Fibroblast of skin of right quadriceps (primary cell): ENCODE measurements at regions not wholly inside any gene's neighbourhood (a gene's known extent, or its start where the extent isn't known, plus 50 kb on each side); places are given as distances from the start of the nearest gene placed in this dataset.

Experiments used
- DNase-seq: peaks from one replicate; pipeline ENCODE4 v3.0.0-alpha.2; 2013

GRCh38 chr15:77818484-77819047, 185.9 kb upstream of the LINGO1 start:
- DNase-seq = no peak

- no peak for DNase-seq
Observed at GRCh38 chr15:77817434-77817833, 184.7 kb upstream of the LINGO1 start.

- no peak for DNase-seq
Observed at GRCh38 chr15:77816983-77817382, 184.3 kb upstream of the LINGO1 start.

DNA sequence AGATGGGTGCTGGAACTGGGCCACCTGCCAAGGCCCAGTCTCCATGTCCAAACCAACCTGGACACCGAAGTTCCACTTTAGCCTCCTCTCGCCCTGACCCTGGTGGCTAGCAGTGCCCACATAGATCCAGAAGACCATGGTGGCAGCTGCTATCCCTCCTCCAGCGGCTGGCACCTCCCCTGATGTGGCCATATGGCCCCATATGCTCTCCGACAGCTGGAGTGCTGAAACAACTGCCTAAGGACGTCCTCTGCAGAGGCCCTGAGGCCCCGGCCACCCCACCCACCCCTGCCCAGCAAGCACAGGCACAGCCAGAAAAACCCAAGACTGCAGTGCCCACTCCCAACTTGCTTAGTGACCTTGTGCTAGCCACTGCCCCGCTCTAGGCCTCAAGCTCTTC, 182.3 kb upstream of the LINGO1 start:
- no peak for DNase-seq

DNA sequence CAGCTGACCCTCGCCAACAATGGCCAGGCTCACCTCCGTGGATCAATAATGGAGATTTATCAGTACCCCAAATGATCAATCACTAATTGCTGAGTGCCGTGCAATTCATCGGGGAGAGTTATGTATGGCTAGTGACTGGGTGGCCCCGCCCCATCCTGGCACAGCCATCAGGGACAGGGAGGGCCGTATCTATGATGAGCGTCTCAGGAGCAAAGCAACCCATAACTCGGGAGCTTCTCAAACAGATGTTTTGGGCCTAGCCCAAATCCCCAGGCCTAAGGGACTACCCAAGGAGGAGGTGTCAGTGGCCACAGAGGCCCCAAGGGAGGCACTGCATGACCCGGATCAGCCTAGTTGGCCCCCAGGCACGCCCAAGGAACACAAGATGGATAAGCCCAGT, 180.0 kb upstream of the LINGO1 start:
- no peak for DNase-seq

DNA sequence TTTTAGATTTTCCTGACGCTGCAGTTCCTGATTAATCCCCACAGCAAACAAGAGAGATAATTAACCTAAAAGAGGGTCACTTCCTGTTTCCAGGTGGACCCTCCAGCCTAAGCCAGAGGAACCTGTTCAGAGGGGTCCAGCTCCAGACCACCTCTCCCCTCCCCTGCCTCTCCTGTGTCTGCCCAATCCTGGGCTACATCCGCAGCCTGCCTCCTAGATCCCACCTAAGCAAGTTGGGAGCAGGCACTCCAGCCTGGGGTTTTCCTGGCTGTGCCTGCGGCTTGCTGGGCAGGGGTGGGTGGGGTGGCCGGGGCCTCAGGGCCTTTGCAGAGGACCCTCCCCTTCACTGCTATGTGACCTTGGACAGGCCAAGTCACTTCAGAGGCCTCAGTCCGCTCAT, 178.6 kb upstream of the LINGO1 start:
- DNase-seq = no peak

DNA sequence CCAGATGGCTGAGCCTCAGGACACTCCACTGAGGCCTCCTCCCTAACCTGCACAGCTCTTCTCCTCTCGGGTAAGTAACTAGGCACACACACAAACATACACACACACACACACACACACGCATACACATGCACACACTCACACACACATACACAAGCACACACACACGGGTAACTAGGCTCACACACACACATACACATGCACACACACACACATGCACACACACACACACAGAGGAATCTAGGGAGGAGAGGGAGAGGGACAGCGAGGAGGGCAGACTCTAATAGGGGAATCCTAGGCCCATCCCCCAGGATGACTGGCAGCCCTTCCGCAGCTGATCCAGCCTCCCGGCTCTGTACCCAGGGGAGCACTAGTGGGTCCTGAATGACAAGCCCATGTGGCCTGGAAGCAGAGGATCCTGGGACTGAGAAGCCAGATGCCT, 177.4 kb upstream of the LINGO1 start:
- DNase-seq = peak; percentile 13

- DNase-seq = no peak
Observed at GRCh38 chr15:77808581-77809177, 176.0 kb upstream of the LINGO1 start.

DNA sequence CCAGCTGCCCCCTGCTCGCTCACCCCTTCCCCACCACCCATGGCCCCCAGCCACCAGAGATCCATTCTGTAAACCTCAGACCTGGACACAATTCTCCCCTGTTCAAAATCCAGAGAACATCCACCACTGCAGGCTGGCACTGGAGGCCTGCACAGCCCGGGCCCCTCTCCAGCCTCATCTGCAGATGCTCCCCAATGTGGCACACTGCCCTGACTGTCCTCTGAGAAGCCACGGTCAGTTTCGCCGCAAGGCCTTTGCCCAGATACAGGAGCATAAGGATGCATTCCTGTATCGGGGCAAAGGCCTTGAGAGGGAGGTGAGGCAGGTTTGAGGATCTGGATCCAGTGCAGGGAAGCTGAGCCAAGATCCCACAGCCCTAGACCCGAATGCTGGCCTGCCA, 175.4 kb upstream of the LINGO1 start:
- no peak for DNase-seq

GRCh38 chr15:77807611-77808010, 174.9 kb upstream of the LINGO1 start:
- DNase-seq = no peak

- DNase-seq = no peak
Observed at GRCh38 chr15:77807115-77807514, 174.4 kb upstream of the LINGO1 start.

GRCh38 chr15:77804210-77804609, 171.5 kb upstream of the LINGO1 start:
- no peak for DNase-seq

DNA sequence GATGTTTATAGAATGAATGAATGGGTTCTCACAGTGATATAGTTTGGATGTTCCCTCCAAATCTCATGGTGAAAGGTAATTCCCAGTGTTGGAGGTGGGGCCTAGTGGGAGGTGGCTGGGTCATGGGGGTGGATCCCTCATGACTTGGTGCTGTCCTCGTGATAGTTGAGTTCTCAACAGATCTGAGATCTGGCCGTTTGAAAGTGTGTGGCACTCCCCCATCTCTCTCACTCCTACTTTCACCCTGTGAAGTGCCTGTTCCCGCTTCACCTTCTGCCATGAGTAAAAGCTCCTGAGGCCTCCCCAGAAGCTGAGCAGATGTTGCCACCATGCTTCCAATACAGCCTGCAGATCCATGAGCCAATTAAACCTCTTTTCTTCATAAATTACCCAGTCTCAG, 170.8 kb upstream of the LINGO1 start:
- no peak for DNase-seq

DNA sequence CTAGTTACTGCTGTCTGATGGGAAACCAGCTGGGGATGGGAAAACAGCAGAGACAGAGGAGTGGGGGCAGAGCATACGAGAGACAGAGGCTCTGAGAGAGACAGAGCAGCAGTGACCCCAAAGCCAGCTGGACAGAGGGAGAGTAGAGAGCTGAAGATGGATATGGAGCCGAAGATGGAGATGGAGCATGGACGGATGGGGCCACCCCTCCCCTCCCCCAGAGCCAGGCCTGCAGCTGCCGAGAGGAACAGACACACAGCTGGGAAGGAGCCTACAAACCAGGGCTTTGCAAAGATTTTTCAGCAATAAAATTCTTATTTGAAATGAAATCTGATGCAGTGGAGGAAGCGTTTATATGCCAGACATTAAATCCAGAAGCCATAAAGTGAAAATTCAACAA, 167.6 kb upstream of the LINGO1 start:
- no peak for DNase-seq

DNA sequence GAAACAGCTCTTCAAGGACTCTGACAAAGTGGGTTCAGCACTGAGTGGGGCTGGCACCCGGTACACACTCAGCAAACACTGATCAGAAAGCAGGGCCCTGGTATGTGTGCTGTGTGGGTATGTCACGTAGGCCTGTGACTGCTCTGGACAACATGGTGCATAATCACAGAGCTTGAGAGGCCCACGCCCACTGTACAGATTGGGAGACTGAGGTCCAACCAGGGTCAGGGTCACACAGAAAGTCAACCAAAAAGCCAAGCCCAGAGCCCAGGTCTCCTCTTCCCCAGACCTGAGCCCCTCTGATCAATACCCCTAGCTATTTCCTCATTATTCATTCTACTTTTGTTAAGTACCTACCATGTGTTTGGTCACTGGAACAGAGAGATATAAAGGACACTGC, 166.1 kb upstream of the LINGO1 start:
- DNase-seq = no peak

DNA sequence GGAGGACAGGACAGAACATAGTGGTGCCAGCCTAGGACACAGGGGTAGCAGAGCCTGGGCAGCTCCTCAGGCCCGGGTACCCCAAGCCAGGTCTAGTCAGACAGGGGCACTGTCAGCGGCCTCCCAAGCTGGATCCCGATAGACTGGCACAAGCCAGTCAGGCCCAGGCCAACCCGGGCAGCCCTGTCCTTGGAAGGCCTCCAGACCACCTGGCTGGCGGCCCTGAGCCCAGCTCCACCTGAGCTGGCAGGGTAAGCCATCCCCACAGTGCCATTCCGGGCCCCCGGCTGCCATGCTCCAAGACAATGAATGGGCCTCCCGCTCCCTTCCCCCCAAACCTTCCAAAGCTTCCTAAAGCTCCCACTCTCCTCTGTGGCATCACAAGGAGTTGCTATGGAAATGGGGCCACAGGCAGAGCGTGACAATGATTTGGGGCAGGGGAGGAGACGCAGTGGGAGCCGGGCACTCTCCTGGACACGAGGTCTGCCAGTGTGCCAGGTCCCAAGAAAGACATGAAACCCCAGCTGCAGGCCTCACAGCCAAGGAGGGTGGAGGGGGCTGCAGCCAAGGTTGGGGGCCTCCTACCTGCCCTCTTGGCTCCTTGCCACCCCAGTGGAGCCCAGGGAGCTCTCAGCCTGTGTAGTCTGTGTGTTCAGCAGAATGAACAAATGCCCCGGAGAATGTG, 165.6 kb upstream of the LINGO1 start:
- DNase-seq = no peak

- DNase-seq = no peak
Observed at GRCh38 chr15:77797270-77797669, 164.6 kb upstream of the LINGO1 start.

DNA sequence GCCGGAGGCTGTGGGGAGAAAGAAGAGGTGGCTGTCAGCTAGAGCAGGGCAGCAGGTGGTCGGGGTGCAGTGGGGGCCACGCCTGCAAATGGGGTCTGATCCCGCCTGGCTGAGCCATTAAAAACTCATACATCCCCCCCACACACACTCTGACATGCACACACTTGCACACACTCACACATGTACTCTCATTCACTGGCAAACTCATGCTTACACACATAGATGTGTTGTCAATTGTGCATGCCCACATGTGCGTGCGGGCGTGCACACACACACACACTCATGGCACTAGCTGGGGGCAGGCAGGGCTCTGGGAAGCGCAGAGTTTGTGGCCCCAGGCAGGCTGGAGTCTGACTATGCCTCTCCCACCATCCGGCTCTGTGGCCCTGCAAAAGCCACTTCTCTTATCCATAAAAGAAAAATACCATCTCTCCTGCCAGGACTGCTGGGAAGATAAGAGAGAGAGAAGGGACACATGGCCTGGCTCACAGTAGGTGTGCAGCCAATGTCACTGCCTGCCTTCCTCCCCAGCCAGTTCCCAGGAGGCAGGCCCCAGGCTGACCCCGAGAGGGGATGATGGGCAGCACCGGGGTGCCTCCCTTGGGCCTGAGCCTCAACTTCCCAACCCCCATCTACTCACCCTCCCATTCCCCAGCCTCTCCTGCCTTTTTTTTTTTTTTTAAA, 163.5 kb upstream of the LINGO1 start:
- DNase-seq = no peak

DNA sequence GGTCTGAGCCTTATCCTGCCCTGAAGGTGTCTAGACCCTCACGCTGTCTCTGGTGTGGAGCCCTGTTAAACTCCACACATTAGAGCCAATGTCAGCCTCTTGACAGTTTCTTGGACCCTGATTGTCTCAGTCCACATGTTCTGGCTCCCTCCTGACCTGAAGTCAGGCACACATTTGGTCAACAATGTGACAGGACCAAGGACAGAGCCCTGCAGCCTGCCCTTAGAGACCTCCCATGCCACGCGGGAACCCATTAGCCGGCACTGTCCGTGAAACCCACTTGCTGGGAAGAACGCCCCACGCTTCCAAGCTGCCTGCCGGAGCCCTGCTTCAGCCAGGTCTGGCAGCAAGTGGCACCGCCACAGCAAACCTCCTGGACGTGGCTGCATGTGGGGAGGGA, 162.7 kb upstream of the LINGO1 start:
- no peak for DNase-seq

DNA sequence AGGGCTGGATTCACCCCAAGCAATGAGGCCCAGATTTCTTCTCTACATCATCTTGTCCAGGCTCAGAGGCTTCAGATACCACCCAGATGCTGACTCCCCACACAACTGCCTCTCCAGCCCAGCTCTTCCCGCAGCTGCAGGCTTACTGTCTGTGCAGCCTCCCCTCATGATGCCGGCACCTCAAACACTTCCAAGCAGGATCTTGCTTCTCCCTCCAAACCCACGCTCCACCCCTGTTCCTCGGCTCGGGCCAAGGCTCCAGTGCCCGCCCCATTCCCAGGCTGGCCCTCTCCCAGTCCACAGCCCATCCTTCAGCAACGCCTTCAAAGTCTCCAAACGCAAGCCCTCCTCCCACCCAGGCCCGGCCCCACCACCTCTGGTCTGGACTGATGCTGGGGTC, 159.2 kb upstream of the LINGO1 start:
- DNase-seq = no peak

GRCh38 chr15:77790481-77790880, 157.8 kb upstream of the LINGO1 start:
- no peak for DNase-seq

GRCh38 chr15:77786956-77787355, 154.2 kb upstream of the LINGO1 start:
- no peak for DNase-seq

DNA sequence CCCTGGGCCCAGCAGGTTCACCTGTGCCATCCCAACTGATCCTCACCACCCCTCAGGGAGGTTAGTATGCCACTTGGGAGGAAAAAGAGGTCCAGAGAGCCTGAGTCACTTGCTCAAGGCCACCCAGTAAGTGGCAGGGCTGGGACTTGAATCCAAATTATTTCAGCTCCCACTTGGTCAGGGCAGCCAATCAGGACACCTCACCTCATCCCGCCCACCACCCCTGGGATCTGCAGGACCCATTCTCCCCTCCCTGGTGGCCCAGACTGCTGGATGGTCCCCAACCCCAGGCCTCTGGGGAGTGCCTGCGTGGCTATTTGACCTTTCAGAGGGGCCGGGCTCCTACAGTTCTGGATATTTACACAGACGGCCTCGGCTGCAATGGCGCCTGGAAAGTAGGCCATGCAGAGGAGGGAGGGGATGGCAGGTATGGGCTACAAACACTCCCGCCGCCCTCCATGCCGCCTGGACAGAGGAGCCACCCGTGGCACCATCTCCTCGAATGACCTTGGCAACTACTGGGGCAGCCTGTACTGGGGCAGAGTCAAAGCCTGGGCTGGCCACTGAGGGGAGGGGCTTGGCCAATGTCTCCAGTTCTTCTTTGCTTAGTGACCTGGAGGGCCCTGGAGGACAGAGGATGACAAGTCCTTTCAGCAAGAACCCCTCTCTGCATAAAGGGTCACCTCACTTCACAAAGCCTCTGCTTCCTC, 153.6 kb upstream of the LINGO1 start:
- DNase-seq = no peak
